ENCODE measurements at regions not wholly inside any gene's neighbourhood (a gene's known extent, or its start where the extent isn't known, plus 50 kb on each side); places are given as distances from the start of the nearest gene placed in this dataset.

- no peak for DNase-seq (ENCODE audit: low read depth in 3 of 3)
Observed at GRCh38 chrX:104307341-104307740, 52.6 kb upstream of the ESX1 start.

DNA sequence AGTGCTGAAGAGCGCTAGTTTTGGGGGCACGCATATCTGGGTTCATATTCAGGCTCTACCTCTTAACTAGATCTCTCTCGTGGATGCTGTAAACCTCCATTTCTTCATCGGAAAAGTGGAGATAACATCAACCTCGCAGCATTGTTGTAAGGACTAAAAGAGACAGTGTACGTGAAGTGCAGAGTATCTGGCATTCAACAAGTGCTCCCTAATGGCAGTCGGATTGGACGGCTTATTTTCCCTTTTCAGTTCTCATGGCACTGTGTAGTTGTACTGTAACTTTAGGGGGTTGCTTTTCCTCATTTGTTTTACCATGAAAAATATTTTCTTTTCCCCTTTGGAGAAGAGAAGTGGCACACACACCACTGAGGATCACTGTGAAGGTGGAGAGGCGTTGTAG is 51.4 kb upstream of the ESX1 start:
- no peak for DNase-seq (ENCODE audit: low read depth in 3 of 3)

Measured in stimulated activated CD4-positive, alpha-beta T cell treated with anti-CD3 and anti-CD28 coated beads, TNF-alpha, amount 100 ng/mL, for 48 hours (primary cell).